Smooth muscle cell of the brain vasculature (primary cell): ENCODE measurements at regions not wholly inside any gene's neighbourhood (a gene's known extent, or its start where the extent isn't known, plus 50 kb on each side); places are given as distances from the start of the nearest gene placed in this dataset.

Experiments used
- DNase-seq: peaks from one replicate; pipeline ENCODE4 v3.0.0-alpha.2; 2012; ENCODE audit warnings: low read depth, low spot score

DNA sequence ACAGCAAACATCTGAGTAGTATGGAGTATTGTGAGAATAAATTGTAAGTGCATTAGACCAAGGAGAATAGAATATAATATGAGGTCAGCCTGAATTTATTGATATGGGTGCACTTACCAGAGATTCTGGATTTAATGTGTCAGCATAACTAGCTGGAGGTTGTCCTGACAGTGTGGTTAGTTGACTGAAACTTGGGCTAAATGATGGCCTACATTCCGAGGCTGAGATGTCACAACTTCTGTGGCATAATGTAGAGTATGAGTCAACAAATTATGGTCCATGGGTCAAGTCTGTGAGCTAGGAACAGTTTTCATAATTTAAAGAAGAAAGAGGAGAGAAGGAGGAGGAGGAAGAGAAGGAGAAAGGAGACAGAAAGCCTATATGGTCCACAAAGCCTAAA, 127.6 kb downstream of the QPCT start:
- no peak for DNase-seq

DNA sequence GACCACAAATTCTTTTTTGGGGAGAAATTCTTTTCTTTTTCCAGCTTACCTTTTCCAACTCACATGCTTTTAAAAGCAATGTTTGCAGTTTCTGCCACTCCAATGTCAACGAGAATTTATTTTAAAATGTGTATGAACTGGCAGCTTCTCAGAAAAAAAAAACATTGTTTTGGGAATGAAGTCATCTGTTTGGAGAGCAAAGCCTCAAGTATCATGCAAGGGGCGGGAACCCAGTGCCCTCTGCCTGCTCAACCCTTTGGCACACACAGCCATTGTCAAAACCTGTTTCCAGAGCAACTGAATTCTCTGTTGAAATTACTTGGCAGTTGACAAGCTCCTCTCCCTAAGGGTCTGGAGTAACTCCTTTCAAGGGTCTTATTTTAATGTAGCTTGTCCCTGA, 128.5 kb downstream of the QPCT start:
- DNase-seq, result peak; percentile 49

DNA sequence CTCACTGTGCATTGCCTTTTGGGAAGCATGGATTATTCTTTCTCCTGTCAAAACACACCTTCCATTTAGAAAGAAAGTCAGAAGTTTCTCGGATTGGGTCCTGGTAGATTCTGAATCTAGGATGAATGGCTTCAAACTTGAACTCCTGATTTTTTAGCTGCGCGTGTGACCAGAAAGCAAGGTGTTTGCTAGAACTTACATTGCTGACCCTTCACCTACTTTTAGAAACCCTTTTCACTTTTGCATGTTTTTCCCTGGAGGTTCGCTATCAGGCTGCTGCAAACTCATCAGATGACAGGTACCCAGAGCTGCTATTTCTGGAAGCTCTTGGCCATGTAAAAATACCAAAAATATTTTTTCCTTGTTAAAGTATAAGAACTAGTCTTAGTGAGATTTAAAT, 132.0 kb downstream of the QPCT start:
- DNase-seq, result no peak

DNA sequence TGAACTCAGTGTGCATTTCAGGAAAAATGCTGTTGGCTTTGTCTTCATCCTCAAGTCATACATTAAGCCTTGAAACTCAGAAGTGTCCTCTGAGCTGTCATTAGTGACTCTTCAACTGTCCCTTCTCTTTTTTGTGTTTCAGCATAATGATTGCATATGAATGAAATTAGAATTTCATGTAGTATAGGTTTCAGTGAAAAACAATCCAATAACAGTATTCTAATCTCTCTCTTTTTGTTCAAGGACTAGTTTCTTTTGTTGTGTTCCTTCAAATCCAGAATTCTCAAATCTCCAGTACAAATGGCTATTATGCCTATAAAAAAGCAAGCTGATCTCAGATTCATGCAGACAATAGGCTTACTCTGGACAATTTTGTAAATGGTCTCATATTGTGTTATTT, 133.5 kb downstream of the QPCT start:
- no peak for DNase-seq

DNA sequence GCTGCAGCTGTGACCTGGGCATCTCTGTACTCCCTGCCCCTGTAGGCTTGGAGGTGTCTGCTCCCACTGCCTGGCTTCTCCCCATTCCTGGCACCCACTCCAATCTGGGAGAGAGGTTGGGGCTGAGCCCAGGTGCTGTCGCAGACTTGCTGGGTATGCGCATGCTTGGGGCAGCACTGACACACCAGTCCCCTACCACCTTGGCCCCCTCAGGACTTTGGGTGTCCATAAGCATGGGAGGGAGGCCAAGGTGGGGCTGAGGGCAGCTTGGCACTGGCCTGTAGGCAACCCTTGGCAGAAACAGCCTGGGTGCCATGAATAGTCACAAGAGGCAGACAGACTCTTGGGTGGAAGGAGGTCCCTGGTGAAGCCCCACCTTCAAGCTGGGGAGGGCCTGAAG, 136.8 kb downstream of the QPCT start:
- DNase-seq, result no peak

DNA sequence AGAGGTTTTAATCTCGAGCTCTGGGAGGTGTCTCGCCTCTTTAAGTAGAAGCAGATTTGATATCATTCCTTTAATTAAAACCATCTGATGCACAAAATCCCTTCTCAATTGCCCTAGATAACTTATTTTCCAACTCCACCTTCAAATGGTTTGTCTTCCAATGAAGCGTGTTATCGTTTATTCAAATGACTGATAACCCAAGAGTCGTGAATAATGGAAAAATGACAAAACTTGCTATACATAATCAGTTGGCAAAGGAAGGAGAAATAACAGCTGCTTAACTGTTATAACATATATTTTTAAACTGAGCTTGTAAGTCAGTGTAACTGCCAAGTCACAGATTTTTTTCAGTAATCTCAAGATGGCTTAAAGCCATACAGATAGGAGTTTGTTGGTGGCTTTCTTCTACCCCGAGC, 144.6 kb downstream of the QPCT start:
- no peak for DNase-seq

DNA sequence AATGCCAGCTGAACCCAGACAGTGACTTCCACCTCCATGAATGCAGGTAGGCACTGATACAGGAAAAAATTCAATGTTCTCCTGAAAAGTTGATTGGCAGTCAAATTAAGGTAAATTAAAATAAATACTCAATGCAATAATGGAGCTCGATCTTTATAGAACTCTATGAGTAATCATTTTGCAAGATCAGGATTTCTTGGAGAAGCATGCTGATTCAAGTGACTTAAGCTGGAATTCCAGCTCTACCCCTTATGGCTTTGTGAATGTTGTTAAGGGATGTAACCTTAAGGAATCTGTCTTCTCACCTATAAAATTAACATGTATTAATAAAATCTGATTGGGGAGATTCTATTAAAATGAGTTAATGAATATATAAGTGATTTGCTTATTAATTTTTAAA, 145.1 kb downstream of the QPCT start:
- no peak for DNase-seq

DNA sequence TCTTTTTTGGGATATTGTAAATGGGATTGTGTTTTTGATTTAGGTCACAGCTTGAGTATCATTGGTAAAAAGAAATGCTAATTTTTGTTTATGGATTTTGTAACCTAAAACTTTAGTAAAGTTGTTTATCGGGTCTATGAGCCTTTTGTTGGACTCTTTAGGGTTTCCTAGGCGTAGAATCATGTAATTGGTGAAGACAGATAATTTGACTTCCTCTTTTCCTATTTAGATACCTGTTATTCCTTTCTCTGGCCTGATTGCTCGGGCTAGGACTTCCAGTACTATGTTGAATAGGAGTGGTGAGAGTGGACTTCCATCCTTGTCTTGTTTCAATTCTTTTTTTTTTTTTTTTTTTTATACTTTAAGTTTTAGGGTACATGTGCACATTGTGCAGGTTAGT, 149.0 kb downstream of the QPCT start:
- no peak for DNase-seq

DNA sequence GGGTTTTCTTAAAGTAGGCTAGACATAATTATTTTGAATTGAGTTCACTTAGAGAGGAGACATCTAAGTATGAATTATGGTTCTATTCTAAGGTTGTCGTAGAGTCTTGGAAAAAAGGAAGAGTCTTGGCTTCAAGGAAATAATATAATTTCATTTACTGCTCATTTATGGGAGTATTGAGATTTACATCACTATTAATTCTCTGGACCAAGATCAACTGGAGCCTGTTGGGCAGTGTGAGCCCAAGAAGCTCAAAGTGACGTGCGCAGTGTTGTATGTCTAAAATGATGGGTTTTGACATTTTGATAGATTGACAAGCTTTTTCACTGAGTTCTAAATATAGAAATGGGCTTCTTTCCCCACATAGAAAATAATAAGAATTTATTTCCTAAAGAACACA, 154.7 kb downstream of the QPCT start:
- no peak for DNase-seq

DNA sequence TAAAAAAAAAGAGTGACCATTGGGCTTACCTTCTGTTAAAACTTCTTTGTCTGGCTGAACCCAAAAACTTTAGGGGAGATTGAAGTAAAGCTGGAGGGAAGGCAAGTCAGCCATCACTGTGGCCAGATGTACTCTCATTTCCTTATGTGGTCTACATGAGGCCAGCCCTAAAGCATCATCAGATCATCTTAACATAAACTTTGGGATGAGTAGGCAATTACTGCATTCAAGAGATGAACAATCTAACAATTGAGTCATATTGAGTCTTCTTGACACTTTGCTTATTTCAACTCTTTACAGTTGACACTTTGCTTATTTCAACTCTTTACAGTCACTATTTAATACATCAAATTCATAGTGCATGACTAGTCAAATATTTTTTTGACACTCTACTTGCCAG, 155.6 kb downstream of the QPCT start:
- no peak for DNase-seq

DNA sequence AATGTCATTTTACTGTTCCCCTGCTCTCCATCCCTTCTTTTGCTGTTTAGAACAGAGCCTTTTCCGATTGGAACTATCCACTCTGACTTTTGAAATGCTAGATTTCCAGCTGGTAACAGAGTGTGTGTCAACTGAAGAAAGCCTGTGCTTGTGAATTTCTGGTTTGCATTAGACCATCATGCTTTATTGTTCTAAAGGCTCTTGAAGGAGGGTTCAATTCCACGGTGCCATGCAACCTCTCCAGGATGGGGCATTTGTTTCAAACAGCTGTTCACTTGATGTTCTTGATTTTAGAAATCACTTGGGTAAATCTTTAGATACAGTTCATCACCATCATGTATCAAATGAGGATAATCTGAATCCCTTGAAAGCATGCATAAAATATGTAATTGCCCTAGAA, 156.7 kb downstream of the QPCT start:
- no peak for DNase-seq

DNA sequence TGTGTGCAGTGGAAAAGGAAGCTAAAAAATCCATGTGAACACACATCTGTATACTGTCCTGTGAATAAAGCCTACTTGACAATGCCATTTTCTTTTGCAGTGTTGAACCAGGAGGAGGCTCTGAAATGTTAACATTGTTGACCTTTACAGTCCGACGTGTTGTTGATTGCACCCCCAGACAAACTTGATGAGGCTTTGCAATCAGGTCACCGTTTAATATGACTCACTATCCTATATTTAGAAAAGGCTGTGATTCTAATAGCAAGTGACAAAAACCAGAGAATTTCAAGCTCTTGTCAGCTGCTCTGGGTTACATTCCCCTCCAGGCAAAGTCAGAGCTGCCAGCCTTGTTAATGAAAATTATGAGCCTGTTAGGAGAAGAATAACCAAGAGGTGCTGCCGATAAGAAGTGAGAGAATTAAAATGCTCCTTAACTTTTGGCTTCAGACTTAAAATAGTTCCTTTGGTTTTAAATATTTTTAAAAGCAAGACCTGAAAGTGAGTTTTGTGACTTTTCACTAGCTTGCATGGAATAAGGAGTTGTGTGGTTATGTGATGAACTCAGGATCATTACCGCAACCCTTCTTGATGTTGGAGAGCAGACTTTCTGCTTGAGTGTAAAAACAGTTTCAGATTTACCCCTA, 162.1 kb downstream of the QPCT start:
- no peak for DNase-seq

DNA sequence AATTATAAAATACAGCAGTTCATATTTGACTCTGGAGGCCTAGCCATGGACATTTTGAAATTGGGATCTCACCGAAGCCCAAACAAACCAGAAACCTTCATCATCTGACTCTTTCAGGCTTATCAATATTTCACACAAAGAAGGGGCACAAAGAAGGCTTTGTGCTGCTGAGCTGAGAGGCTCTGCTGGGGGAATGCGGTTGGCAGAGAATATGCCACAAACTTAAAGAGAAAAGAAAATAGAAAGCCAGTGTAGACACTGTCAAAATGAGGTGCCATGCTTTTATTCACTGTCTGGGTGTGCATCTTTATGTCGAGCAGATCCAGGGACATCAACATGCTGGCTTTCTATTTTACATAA, 162.6 kb downstream of the QPCT start:
- DNase-seq, result no peak

DNA sequence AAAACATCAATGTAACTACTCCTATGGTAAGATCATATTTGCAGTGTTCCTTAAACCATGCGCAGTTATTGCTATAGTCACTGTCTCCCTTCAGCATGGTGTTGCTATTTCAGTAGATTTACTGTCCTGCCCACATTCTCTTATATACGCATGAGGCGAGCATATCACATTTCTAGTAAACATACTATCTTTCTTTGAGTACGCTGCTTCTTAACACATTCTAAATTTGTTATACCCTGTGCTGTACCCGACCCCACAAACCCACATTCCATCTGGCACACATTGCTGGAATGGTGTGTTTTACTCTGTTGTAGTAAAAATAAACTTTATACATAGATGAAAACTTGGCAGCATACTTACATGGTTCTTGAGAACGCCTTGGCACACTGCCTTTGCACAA, 163.3 kb downstream of the QPCT start:
- DNase-seq, result no peak

DNA sequence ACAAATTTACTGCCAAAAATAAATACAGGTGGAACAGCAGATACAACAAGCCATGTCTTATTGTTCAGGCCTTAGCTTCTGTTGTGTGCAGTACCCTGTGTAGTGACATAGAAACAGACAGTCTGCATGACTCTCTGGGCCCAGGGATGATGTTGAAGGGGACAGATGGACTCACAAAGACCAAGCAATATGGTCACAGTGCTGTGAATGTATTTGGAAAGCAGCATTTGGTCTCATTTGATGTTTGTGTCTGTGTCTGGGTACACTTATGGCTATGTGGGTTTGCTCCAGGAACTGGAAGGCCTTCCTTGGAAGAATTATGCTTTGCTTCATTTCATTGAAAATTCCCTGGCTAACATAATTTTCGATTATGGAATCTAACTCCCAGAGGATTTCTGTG, 158.5 kb downstream of the CDC42EP3 start:
- DNase-seq, result no peak

DNA sequence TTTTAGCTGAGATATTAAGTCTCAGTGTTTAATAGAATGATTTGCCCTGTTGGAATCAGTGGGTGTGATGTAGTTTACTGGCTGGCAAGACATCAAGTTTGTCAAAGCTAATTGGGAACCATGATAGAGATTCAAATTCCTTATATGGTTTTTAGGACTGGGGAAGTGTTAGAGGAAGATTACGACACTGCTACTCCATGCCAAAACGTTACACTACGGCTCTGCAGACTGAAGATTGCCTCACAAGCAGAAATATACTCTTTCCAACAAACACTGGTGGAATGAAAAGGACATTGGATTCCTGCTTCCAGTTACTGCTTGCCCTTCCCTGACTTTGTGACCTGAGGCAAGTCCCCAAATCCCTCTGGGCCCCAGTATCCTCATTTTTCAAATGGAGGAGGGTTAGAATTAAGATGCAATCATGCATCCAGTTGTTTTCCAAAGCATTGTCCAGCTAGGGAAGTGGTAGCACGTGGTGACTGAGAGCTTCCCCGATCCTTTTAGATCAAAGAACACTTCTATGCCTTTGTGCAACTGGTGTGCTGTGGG, 147.6 kb downstream of the CDC42EP3 start:
- no peak for DNase-seq

DNA sequence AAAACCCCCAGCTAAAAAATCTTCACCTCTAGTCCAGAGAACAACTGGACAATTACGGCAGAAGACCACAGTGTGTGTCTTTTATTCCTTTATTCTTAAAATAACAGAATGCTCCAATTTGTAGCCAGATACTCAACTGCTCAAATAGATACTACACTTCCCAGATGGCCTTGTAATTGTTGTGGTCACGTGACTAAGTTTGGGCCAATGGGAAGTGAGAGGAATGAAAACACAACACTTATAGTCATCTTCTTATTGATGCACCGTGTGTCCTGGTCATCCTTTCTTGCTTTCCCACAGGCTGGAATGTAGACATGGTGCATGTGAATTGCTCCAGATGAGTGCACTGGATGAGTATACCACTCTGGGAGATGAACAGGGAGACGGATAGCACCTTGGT, 145.1 kb downstream of the CDC42EP3 start:
- no peak for DNase-seq

DNA sequence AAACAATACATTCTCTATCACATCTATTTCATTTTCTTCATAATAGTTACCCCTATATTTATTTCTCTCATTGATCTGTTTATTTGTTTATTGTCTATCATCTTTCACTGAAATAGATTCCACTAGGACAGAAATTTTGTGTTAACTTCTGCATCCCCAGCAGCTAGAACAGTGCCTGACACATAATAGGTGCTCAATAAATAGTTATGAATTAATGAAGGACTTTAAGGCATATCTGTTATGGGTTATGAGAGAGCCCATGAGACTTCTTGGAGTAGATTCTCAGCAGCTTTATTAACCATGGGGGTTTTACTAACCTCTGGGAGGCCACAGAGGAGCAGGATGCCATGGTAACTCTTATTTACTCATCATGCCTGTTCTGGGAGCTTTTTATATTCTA, 144.6 kb downstream of the CDC42EP3 start:
- DNase-seq, result no peak

DNA sequence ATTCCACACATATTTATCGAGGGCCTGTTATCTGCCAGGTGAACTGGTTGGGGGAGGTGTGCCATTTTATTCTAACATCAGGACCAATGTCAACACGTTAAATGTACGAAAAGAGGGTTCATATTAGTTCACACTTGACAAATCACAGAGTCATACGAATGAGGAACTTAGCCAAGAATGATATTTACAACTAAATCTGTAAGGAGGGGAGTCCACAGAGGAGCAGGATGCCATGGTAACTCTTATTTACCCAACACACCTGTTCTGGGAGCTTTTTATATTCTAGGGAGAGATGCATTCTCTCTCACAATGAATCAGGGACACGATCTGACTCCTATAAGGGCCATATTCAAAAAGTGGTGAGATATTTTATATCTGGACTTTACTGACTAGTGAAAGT, 144.1 kb downstream of the CDC42EP3 start:
- no peak for DNase-seq

DNA sequence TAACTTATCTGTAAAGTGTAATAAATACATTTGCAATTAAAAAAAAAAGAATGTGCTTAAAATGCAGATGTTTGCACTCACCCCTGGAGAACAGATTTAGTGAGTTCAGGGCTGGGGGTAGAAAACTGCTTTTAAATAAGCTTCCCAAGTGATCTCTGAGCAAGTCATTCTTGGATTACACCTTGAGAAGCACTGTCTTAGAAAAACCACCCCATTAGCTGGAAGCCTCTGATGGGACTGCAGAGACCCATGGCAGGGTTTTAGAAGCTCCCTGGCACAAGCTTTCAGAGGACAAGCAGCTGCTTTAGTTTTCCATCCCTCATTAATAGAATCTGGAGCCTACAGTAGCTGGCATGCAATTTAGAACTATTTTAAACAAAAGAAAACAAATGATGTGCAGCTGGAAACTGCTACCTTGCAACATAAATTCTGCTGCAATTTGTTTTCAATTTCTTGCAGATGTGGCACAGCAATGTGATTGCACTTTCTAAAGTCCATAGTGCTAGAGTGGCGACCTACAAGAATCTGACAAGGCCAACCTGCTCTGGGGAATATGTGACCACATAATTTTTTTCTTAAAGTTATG, 141.5 kb downstream of the CDC42EP3 start:
- no peak for DNase-seq

DNA sequence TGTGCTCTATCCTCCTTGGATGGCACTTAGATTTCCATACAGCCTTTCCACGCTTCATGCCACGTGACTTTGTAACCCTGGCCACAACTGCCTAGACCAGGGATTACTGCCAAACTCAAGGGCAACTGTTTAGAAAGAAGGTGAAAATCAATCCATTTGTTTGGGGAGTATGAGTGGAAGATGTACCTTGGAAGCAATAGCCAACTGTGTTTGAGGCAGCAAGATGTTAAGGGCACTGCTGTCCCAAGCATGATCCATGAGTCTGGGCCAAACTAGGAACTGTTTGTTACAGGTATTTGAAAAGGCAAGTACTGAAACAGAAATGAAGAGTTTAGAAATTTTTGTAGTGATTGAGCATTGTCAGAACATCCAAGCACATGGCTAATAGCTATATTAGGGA, 138.9 kb downstream of the CDC42EP3 start:
- no peak for DNase-seq

DNA sequence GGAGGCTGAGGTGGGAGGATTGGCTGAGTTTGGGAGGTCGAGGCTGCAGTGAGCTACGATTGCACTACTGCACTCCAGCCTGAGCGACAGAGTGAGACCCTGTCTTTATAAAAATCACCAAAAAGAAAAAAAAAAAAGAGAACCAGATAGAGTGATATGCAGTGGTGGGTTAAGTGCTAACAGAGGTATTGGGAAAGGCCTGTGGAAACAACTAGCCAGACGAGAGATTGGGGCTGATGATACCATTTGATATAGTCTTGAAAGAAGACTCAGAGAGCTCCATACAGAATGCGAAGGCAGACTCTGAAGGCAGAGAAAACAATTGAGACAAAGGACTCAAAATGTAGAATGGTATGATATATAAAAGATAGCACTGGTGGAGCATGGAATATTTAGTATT, 134.1 kb downstream of the CDC42EP3 start:
- DNase-seq, result no peak

DNA sequence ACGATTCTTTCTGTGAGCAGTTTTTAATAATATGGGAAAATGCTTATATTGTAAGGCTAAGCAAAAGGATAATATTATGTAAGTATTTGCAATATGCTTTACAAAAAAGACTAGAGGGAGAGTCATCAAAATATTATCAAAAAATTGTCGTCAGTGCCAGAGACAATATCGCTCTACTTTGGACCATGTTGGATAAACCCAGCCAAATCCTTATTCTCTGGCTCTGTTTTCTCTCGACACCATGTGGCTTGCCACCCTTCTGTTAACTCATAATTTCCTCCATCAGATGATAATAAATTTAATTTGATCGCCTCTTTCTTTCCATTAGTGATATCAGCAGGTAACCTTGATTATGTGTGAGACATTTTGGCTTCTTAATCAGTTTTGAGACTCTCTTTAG, 129.9 kb downstream of the CDC42EP3 start:
- DNase-seq, result no peak

DNA sequence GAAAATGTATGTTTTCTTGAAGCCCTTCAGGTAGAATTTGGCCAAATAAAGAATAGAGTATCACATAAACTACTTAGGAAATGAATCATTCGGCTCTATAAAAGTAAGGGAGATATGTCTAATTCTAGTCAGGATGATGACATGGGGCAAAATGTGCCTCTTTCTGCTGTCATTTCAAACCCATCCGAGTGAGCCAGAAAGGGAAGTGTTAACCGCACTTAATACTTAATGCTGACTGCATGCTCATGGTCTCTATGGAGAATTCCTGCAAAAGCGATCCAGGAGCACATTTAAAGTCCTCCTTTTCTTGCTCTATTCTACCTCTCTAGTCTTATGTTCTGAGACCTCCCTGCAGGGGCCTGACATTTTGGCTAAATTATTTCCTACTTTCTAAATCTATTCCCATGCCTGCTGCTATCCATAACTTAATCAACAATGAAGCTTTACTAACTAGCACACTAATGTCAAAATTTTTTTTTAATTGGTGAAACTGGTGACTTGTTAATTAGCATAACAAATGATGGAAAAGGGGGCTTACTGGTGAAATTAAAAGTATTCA, 127.4 kb downstream of the CDC42EP3 start:
- DNase-seq, result no peak
